ENCODE measurements at regions not wholly inside any gene's neighbourhood (a gene's known extent, or its start where the extent isn't known, plus 50 kb on each side); places are given as distances from the start of the nearest gene placed in this dataset.

GRCh38 chr1:221310180-221310579, 430.9 kb downstream of the HLX start:
- 87% methylated on average over 3 of the region's 4 CpGs for WGBS (ENCODE audit: insufficient coverage)
- Mint-ChIP-seq H3K36me3 (no peaks in the 10 kb centered on the region), H3K4me1 (no peaks in the 10 kb centered on the region)

DNA sequence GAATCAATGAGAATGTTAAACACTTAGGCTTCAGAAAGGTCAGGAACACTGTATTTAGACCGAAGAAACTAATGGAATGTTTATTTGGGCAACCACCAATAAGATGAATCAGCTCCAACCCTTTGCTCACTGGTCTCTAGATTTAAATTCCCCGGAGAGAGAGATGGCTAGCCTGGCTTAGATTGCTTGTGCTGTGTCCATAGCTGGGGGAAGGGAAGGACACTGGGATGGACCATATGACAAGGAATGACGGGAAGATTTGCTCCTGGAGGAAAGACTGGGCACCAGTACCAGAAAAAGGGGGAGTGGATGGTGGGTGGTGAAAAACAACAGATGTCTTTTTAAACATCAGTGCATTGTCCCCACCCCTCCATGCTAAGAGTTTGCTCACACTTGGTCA, 426.6 kb downstream of the DUSP10 start:
- H3K4me2 ChIP-seq (replicated peaks; ENCODE audit: extremely low read depth, low read length, poor library complexity, severe bottlenecking), result no peak overlapping the region
- intact Hi-C loops (cut with micrococcal nuclease), result no loop called here
- peaks cover 0 to 6% (median 0%) of the 10 kb centered on the region in 7 donors for H3K9me3 Mint-ChIP-seq

More at GRCh38 chr1:221310180-221310579, 430.9 kb downstream of the HLX start:
- H3K36me3 ChIP-seq (replicated peaks in 1 of 2; ENCODE audit: control insufficient read depth in 1 of 2, insufficient read depth in 2 of 2, low read length in 2 of 2), result no peaks in the 10 kb centered on the region
- H3K4me2 ChIP-seq (replicated peaks; ENCODE audit: extremely low read depth, low read length, poor library complexity, severe bottlenecking), result no peak overlapping the region
- intact Hi-C loops (cut with micrococcal nuclease), result no loop called here
- Mint-ChIP-seq H3K9me3 (peaks cover 4 to 12% (median 8%) of the 10 kb centered on the region in 7 donors), H3K4me3 (no peak overlapping the region), H3K27me3 (ENCODE audit: low read depth in 3 of 3) (peaks cover 0 to 2% (median 0%) of the 10 kb centered on the region in 3 donors), H3K27ac (no peak overlapping the region)
- no peak overlapping the region for H3K27ac ChIP-seq (ENCODE audit: low read depth in 1 of 2, low read length in 2 of 2)
- peaks cover 0 to 8% of the 10 kb centered on the region in 2 donors for H3K9me3 ChIP-seq (replicated peaks in 1 of 2; ENCODE audit: control insufficient read depth in 1 of 2, insufficient read depth in 1 of 2, low read length in 2 of 2)
- no peaks in the 10 kb centered on the region for H3K79me2 ChIP-seq (ENCODE audit: insufficient read depth, low read length)
- H4K20me1 ChIP-seq (ENCODE audit: insufficient read depth, low read length), result no peaks in the 10 kb centered on the region
- no peak for DNase-seq
- H3K27me3 ChIP-seq (ENCODE audit: control insufficient read depth in 2 of 2, insufficient read depth in 2 of 2, low read length in 2 of 2), result no peaks in the 10 kb centered on the region
- no peak overlapping the region for H3K9ac ChIP-seq (ENCODE audit: insufficient read depth, low read length, poor library complexity, severe bottlenecking)
- H3K4me3 ChIP-seq (replicated peaks in 1 of 3; ENCODE audit: low read depth in 2 of 3, low read length in 3 of 3), result no peak overlapping the region
- H3K4me1 ChIP-seq (ENCODE audit: control insufficient read depth in 1 of 2, insufficient read depth in 2 of 2, low read length in 2 of 2), result no peaks in the 10 kb centered on the region
- TF ChIP-seq, protein P1, sequence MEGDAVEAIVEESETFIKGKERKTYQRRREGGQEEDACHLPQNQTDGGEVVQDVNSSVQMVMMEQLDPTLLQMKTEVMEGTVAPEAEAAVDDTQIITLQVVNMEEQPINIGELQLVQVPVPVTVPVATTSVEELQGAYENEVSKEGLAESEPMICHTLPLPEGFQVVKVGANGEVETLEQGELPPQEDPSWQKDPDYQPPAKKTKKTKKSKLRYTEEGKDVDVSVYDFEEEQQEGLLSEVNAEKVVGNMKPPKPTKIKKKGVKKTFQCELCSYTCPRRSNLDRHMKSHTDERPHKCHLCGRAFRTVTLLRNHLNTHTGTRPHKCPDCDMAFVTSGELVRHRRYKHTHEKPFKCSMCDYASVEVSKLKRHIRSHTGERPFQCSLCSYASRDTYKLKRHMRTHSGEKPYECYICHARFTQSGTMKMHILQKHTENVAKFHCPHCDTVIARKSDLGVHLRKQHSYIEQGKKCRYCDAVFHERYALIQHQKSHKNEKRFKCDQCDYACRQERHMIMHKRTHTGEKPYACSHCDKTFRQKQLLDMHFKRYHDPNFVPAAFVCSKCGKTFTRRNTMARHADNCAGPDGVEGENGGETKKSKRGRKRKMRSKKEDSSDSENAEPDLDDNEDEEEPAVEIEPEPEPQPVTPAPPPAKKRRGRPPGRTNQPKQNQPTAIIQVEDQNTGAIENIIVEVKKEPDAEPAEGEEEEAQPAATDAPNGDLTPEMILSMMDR (IDR thresholded peaks at IDR 0.05), result no peak
- no peak overlapping the region for H2AFZ ChIP-seq (ENCODE audit: insufficient read depth, low read depth, low read length, poor library complexity, severe bottlenecking)

More for the DNA sequence above, 426.6 kb downstream of the DUSP10 start:
- Histone ChIP-seq H2AFZ (ENCODE audit: insufficient read depth, low read depth, low read length, poor library complexity, severe bottlenecking) (no peak overlapping the region), H3K9ac (ENCODE audit: insufficient read depth, low read length, poor library complexity, severe bottlenecking) (no peak overlapping the region), H3K79me2 (ENCODE audit: insufficient read depth, low read length) (no peaks in the 10 kb centered on the region), H3K9me3 (replicated peaks in 1 of 2; ENCODE audit: control insufficient read depth in 1 of 2, insufficient read depth in 1 of 2, low read length in 2 of 2) (no peaks in the 10 kb centered on the region), H3K36me3 (replicated peaks in 1 of 2; ENCODE audit: control insufficient read depth in 1 of 2, insufficient read depth in 2 of 2, low read length in 2 of 2) (no peaks in the 10 kb centered on the region), H4K20me1 (ENCODE audit: insufficient read depth, low read length) (no peaks in the 10 kb centered on the region), H3K27me3 (ENCODE audit: control insufficient read depth in 2 of 2, insufficient read depth in 2 of 2, low read length in 2 of 2) (no peaks in the 10 kb centered on the region), H3K4me1 (ENCODE audit: control insufficient read depth in 1 of 2, insufficient read depth in 2 of 2, low read length in 2 of 2) (no peaks in the 10 kb centered on the region), H3K4me3 (replicated peaks in 1 of 3; ENCODE audit: low read depth in 2 of 3, low read length in 3 of 3) (no peak overlapping the region), H3K27ac (ENCODE audit: low read depth in 1 of 2, low read length in 2 of 2) (no peak overlapping the region)
- WGBS (ENCODE audit: insufficient coverage), result 83% methylated on average over 2 of the region's 3 CpGs
- Mint-ChIP-seq H3K27me3 (ENCODE audit: low read depth in 3 of 3) (peaks cover 0 to 2% (median 0%) of the 10 kb centered on the region in 3 donors), H3K4me3 (no peak overlapping the region), H3K27ac (no peak overlapping the region), H3K36me3 (no peaks in the 10 kb centered on the region), H3K4me1 (no peaks in the 10 kb centered on the region)
- TF ChIP-seq, protein P1 (IDR thresholded peaks at IDR 0.05), result no peak
- no peak for DNase-seq

All from CD14-positive monocyte (primary cell).